ENCODE measurements at regions not wholly inside any gene's neighbourhood (a gene's known extent, or its start where the extent isn't known, plus 50 kb on each side); places are given as distances from the start of the nearest gene placed in this dataset.

DNA sequence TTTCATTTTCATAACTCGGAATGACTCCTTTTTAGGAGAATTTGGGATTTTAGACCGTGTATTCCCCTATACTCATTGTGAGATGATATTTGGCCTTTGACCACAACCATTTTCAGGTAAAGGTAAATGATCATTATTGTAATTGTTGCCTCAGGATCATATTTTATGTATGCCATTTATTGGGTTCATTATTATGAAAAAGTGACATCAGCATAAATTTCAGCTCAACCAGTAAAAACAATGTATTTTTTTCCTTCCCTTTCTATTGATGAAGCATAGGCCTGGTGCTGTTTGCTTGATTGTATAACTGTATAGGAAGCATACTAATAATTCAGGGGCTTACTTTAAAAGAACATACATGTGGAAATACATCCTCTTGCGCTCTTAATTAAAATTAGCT, 832.9 kb upstream of the FANCL start:
- ChIA-PET POLR2A (ENCODE audit: partially characterized antibody) (no interaction called here), CTCF (ENCODE audit: partially characterized antibody) (interaction anchor here (1.4 kb wide), 1 partner anchor 11 kb away, joined by 6 read pairs; no protein-coding TSS in a partner anchor)
- no peaks in the 10 kb centered on the region for H3K23me2 ChIP-seq (ENCODE audit: low read depth, low read length)
- no peak overlapping the region for H4K8ac ChIP-seq (ENCODE audit: extremely low read depth, insufficient read depth, low read length)
- no peak overlapping the region for H2BK5ac ChIP-seq (ENCODE audit: low read depth, low read length)
- no peak overlapping the region for H4K5ac ChIP-seq (ENCODE audit: insufficient read length, low read depth, low read length)
- H4K91ac ChIP-seq (replicated peaks; ENCODE audit: insufficient read length, low read length), result no peak overlapping the region
- H3K4me1 ChIP-seq (replicated peaks in 1 of 4; ENCODE audit: control insufficient read depth in 3 of 4, insufficient read depth in 4 of 4, low read length in 3 of 4), result peaks cover 0 to 6% (median 0%) of the 10 kb centered on the region in 4 experiments; a peak in 3 of 7 replicates
- TF ChIP-seq EGR1 (IDR thresholded peaks at IDR 0.05; ENCODE audit: borderline replicate concordance, low read depth, low read length), result no peak
- no peak for TF ChIP-seq EZH2 (IDR thresholded peaks at IDR 0.05; ENCODE audit: low read depth, low read length, severe bottlenecking)
- TF ChIP-seq CHD2 (IDR thresholded peaks at IDR 0.05; ENCODE audit: low read length), result no peak
- H2BK12ac ChIP-seq (ENCODE audit: low read depth, low read length), result no peak overlapping the region
- no peak overlapping the region for H2BK15ac ChIP-seq (ENCODE audit: low read length)
- no peak overlapping the region for H3K56ac ChIP-seq (replicated peaks; ENCODE audit: insufficient read length, low read depth, low read length)
- no peaks in the 10 kb centered on the region for H3K36me3 ChIP-seq (ENCODE audit: control insufficient read depth in 2 of 4, insufficient read depth in 4 of 4, low read length in 3 of 4)
- H2AFZ ChIP-seq (ENCODE audit: low read length), result no peak overlapping the region
- H3K18ac ChIP-seq (ENCODE audit: extremely low read depth, low read length), result no peak overlapping the region
- no peak overlapping the region for H3K4me3 ChIP-seq (ENCODE audit: extremely low read depth in 1 of 4, insufficient read depth in 2 of 4, low read depth in 3 of 4, low read length in 4 of 4)
- 84% methylated on average over 3 of the region's 3 CpGs; no CpG with 5 or more reads in 1 of the 2 experiments for WGBS, 2 experiments (ENCODE audit: extremely low coverage in 1 of 2, insufficient coverage in 1 of 2, insufficient read length in 1 of 2, insufficient replicate concordance in 2 of 2, low coverage in 1 of 2, low lambda C conversion rate in 2 of 2, missing lambda C conversion rate in 1 of 2)
- FAIRE-seq (no peak), DNase-seq (ENCODE audit: low read depth in 1 of 2, low spot score in 2 of 2) (no peak)
- no peak overlapping the region for H3K9ac ChIP-seq (replicated peaks in 1 of 4; ENCODE audit: extremely low read depth in 1 of 4, low read depth in 3 of 4, low read length in 3 of 4)
- H3K4ac ChIP-seq (replicated peaks; ENCODE audit: insufficient read length, low read depth, low read length), result no peak overlapping the region
- no peak overlapping the region for H3K27ac ChIP-seq (ENCODE audit: low read depth, low read length)
- H4K20me1 ChIP-seq (replicated peaks in 1 of 2; ENCODE audit: control insufficient read depth in 1 of 2, insufficient read depth in 2 of 2, low read length in 2 of 2), result no peaks in the 10 kb centered on the region
- H3K14ac ChIP-seq (ENCODE audit: insufficient read length), result no peak overlapping the region
- H3K23ac ChIP-seq (ENCODE audit: insufficient read length), result no peak overlapping the region
- no peak overlapping the region for H3K4me2 ChIP-seq (ENCODE audit: insufficient read depth in 1 of 2, low read depth in 2 of 2, low read length in 2 of 2)
- no peaks in the 10 kb centered on the region for H3K27me3 ChIP-seq (replicated peaks in 1 of 4; ENCODE audit: control insufficient read depth in 3 of 4, extremely low read depth in 1 of 4, insufficient read depth in 3 of 4, low read length in 3 of 4)
- no peak overlapping the region for H2BK20ac ChIP-seq (ENCODE audit: low read length)
- H3K9me3 ChIP-seq (ENCODE audit: insufficient read depth in 2 of 2, low read depth in 1 of 2, low read length in 1 of 2), result no peaks in the 10 kb centered on the region; a peak in 1 of 4 replicates
- no peak overlapping the region for H2BK120ac ChIP-seq (replicated peaks; ENCODE audit: low read depth, low read length)
- no peaks in the 10 kb centered on the region for H3K79me1 ChIP-seq (ENCODE audit: low read depth, low read length)
- H2AK5ac ChIP-seq (ENCODE audit: low read depth, low read length), result no peak overlapping the region
- H3K79me2 ChIP-seq (ENCODE audit: control insufficient read depth in 1 of 2, insufficient read depth in 2 of 2, low read length in 2 of 2), result no peaks in the 10 kb centered on the region
